ENCODE measurements at regions not wholly inside any gene's neighbourhood (a gene's known extent, or its start where the extent isn't known, plus 50 kb on each side); places are given as distances from the start of the nearest gene placed in this dataset.

GRCh38 chr5:56432321-56432720 is 199.2 kb upstream of the ANKRD55 start:
- H3K27ac ChIP-seq, result no peak overlapping the region
- TF ChIP-seq, protein P1, sequence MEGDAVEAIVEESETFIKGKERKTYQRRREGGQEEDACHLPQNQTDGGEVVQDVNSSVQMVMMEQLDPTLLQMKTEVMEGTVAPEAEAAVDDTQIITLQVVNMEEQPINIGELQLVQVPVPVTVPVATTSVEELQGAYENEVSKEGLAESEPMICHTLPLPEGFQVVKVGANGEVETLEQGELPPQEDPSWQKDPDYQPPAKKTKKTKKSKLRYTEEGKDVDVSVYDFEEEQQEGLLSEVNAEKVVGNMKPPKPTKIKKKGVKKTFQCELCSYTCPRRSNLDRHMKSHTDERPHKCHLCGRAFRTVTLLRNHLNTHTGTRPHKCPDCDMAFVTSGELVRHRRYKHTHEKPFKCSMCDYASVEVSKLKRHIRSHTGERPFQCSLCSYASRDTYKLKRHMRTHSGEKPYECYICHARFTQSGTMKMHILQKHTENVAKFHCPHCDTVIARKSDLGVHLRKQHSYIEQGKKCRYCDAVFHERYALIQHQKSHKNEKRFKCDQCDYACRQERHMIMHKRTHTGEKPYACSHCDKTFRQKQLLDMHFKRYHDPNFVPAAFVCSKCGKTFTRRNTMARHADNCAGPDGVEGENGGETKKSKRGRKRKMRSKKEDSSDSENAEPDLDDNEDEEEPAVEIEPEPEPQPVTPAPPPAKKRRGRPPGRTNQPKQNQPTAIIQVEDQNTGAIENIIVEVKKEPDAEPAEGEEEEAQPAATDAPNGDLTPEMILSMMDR (conservative IDR thresholded peaks at IDR 0.05), result no peak

GRCh38 chr5:56430422-56430821 is 197.3 kb upstream of the ANKRD55 start:
- TF ChIP-seq, protein P1 (conservative IDR thresholded peaks at IDR 0.05), result no peak
- H3K27ac ChIP-seq, result no peak overlapping the region

DNA sequence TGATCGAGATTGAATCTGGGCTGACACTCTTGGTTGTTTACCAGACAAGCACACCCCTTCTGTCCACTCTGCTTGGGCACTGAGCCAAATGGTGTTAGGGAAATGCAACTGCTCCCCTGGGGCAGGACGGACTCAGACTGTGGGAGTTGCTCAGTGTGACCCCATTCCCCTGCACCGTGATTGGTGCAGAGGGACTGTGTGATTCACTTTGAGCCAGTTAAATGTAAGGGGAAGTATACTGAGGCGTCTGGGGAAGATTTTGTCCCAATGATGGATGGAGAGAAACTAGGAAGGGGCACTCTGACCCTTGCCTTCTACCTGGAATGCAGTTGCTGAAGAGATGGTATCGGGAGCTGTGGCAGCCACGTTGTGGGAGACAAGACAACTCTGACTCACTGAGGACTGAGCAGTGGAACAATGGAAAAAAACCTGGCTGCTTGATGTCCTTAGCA is 196.0 kb upstream of the ANKRD55 start:
- TF ChIP-seq, protein P1 (conservative IDR thresholded peaks at IDR 0.05), result no peak
- H3K27ac ChIP-seq, result no peak overlapping the region

GRCh38 chr5:56426693-56427092 is 193.6 kb upstream of the ANKRD55 start:
- H3K27ac ChIP-seq, result no peak overlapping the region
- TF ChIP-seq, protein P1 (conservative IDR thresholded peaks at IDR 0.05), result no peak

GRCh38 chr5:56422076-56422762 is 189.1 kb upstream of the ANKRD55 start:
- TF ChIP-seq, protein P1 (conservative IDR thresholded peaks at IDR 0.05), result no peak
- H3K27ac ChIP-seq, result peak overlapping the region; percentile 86

DNA sequence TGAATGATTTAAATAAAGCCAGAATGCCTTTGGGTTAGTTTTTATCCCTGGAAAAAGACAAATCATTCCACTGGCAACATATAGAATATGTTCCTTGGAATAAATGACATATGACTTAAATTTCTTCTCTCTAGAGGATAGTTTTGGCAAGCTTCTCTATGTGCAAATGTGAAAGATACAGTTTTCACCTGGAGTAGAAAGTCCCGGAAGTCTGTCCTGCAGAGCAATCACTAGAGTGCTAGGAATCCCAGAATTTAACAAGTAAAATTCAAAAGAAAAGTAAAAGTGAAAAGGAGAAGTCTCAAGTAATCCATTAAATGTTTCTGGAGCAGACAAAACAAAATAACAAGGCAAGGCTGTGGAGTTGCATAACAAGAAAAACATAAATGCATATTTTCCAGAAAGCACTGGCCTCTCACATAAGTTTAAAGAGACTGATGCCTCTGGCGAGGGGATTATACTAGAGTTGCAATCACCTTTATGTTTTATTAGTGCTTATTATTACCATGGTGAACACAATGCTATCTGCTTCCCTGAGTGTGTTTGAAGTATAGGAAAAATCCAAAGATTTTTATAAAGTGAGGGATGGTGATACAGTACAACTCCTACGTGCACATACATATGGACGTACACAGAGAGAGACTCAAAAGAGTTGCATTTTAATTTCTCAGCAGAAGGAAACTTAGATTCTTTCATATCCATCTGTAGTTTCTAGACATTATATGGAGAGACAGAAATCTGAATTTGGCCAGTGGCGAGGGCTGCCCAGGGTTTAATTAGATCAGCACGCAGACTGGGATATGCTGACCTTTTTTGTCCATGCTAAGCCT is 188.3 kb upstream of the ANKRD55 start:
- H3K27ac ChIP-seq, result peak overlapping the region; percentile 86
- TF ChIP-seq, protein P1 (conservative IDR thresholded peaks at IDR 0.05), result no peak

GRCh38 chr5:56420323-56420722 is 187.2 kb upstream of the ANKRD55 start:
- H3K27ac ChIP-seq, result peak overlapping the region; percentile 86
- TF ChIP-seq, protein P1 (conservative IDR thresholded peaks at IDR 0.05), result no peak
